IPS-20b (cell line): ENCODE measurements at regions not wholly inside any gene's neighbourhood (a gene's known extent, or its start where the extent isn't known, plus 50 kb on each side); places are given as distances from the start of the nearest gene placed in this dataset.

Experiments
- H3K27ac ChIP-seq: one replicate; pipeline ENCODE4 v1.5.1; 2013; ENCODE audit warnings: low read length
- H3K27me3 ChIP-seq: 2 replicates; pipeline ENCODE4 v1.6.1; 2013; ENCODE audit warnings: mild to moderate bottlenecking, low read length, inconsistent platforms; ENCODE audit not compliant: insufficient read depth
- H3K36me3 ChIP-seq: 2 replicates; pipeline ENCODE4 v1.6.1; 2013; ENCODE audit warnings: low read depth, mild to moderate bottlenecking, inconsistent platforms, low read length, moderate library complexity; ENCODE audit not compliant: insufficient read depth
- H3K4me1 ChIP-seq: 2 replicates; pipeline ENCODE4 v1.6.1; 2013; ENCODE audit warnings: mild to moderate bottlenecking, control low read depth, inconsistent platforms, low read length, moderate library complexity; ENCODE audit not compliant: insufficient read depth
- H3K4me3 ChIP-seq: 2 replicates; pipeline ENCODE4 v1.5.1; 2013; ENCODE audit warnings: mild to moderate bottlenecking, low read length, inconsistent platforms
- H3K9ac ChIP-seq: 2 replicates; pipeline ENCODE4 v1.6.1; 2013; ENCODE audit warnings: low read depth, mild to moderate bottlenecking, inconsistent platforms, low read length, moderate library complexity
- H3K9me3 ChIP-seq: 2 replicates; pipeline ENCODE4 v1.6.1; 2013; ENCODE audit warnings: mild to moderate bottlenecking, low read depth, low read length, inconsistent platforms; ENCODE audit not compliant: insufficient read depth

GRCh38 chr5:27598576-27598975 is 560.2 kb upstream of the CDH9 start:
- Histone ChIP-seq H3K36me3 (no peaks in the 10 kb centered on the region), H3K9me3 (no peaks in the 10 kb centered on the region)

GRCh38 chr5:27594141-27594540 is 555.8 kb upstream of the CDH9 start:
- Histone ChIP-seq H3K36me3 (no peaks in the 10 kb centered on the region), H3K27me3 (no peaks in the 10 kb centered on the region), H3K9me3 (no peaks in the 10 kb centered on the region), H3K9ac (no peak overlapping the region), H3K27ac (no peak overlapping the region), H3K4me1 (no peaks in the 10 kb centered on the region), H3K4me3 (no peak overlapping the region)

More at GRCh38 chr5:27598576-27598975, 560.2 kb upstream of the CDH9 start:
- no peaks in the 10 kb centered on the region for H3K27me3 ChIP-seq
- no peaks in the 10 kb centered on the region for H3K4me1 ChIP-seq
- no peak overlapping the region for H3K27ac ChIP-seq
- no peak overlapping the region for H3K9ac ChIP-seq
- no peak overlapping the region for H3K4me3 ChIP-seq

GRCh38 chr5:27592231-27592630 is 553.8 kb upstream of the CDH9 start:
- H3K4me3 ChIP-seq = no peak overlapping the region
- H3K27me3 ChIP-seq = no peaks in the 10 kb centered on the region
- no peaks in the 10 kb centered on the region for H3K4me1 ChIP-seq
- H3K9ac ChIP-seq = no peak overlapping the region
- H3K9me3 ChIP-seq = no peaks in the 10 kb centered on the region
- no peaks in the 10 kb centered on the region for H3K36me3 ChIP-seq
- H3K27ac ChIP-seq = no peak overlapping the region

- Histone ChIP-seq H3K27me3 (no peaks in the 10 kb centered on the region), H3K4me1 (no peaks in the 10 kb centered on the region), H3K27ac (no peak overlapping the region), H3K4me3 (no peak overlapping the region), H3K36me3 (no peaks in the 10 kb centered on the region), H3K9me3 (no peaks in the 10 kb centered on the region), H3K9ac (no peak overlapping the region)
These were observed 552.1 kb upstream of the CDH9 start for GRCh38 chr5:27590503-27590902.

- Histone ChIP-seq H3K4me1 (no peaks in the 10 kb centered on the region), H3K36me3 (no peaks in the 10 kb centered on the region), H3K9me3 (no peaks in the 10 kb centered on the region), H3K4me3 (no peak overlapping the region), H3K27ac (no peak overlapping the region), H3K27me3 (no peaks in the 10 kb centered on the region), H3K9ac (no peak overlapping the region)
These were observed 539.9 kb upstream of the CDH9 start for GRCh38 chr5:27578279-27578678.

DNA sequence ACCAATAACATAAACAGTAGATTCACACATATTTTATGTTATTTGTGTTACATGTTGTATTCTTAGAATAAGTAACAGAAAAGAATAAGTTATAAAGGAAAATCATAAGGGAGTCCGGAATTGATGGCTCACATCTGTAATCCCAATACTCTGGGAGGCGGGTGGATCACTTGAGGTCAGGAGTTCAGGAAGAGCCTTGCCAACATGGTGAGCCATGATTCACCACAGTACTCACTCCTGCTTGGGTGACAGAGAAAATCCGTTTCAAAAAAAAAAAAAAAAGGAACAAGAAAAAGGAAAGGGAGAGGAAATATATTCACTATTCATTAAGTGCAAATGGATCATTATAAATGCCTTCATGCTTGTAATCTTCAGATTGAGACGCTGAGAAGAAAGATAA is 533.3 kb upstream of the CDH9 start:
- H3K9me3 ChIP-seq = no peaks in the 10 kb centered on the region
- H3K36me3 ChIP-seq = no peaks in the 10 kb centered on the region
- H3K4me1 ChIP-seq = no peaks in the 10 kb centered on the region
- H3K27me3 ChIP-seq = no peaks in the 10 kb centered on the region
- H3K4me3 ChIP-seq = no peak overlapping the region
- H3K27ac ChIP-seq = no peak overlapping the region
- no peak overlapping the region for H3K9ac ChIP-seq

DNA sequence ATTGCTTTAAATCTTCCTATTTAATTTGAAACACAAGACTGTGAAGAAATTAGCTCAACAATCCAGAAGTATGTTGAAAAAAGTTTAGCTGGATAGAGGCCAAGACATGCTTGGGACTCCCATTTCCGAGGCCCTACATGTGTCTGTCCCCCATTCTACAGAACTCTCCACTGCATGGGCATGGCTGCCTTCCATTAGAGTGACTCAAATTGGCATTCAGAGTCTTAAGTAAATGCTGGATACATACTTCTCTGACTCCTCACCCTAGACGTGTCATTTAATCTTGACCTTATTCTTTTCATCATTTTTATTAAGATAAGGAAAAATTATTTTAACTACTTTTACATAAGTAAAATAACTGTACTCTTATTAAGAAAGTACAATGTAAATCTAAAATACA is 530.4 kb upstream of the CDH9 start:
- no peak overlapping the region for H3K4me3 ChIP-seq
- no peaks in the 10 kb centered on the region for H3K4me1 ChIP-seq
- H3K9me3 ChIP-seq = no peaks in the 10 kb centered on the region
- no peaks in the 10 kb centered on the region for H3K27me3 ChIP-seq
- no peak overlapping the region for H3K9ac ChIP-seq
- no peaks in the 10 kb centered on the region for H3K36me3 ChIP-seq
- no peak overlapping the region for H3K27ac ChIP-seq

- Histone ChIP-seq H3K27ac (no peak overlapping the region), H3K9me3 (no peaks in the 10 kb centered on the region), H3K36me3 (no peaks in the 10 kb centered on the region), H3K9ac (no peak overlapping the region), H3K27me3 (no peaks in the 10 kb centered on the region), H3K4me1 (peaks cover 5% of the 10 kb centered on the region; the same call in 1 of the 2 replicates), H3K4me3 (no peak overlapping the region)
These were observed 523.0 kb upstream of the CDH9 start for GRCh38 chr5:27561408-27561807.

- Histone ChIP-seq H3K4me3 (no peak overlapping the region), H3K27me3 (no peaks in the 10 kb centered on the region), H3K36me3 (no peaks in the 10 kb centered on the region), H3K9ac (no peak overlapping the region), H3K27ac (peak overlapping the region; percentile 49), H3K4me1 (peaks cover 19% of the 10 kb centered on the region; the same call in 1 of the 2 replicates), H3K9me3 (no peaks in the 10 kb centered on the region; the same call in 1 of the 2 replicates)
These were observed 510.1 kb upstream of the CDH9 start for GRCh38 chr5:27548484-27548883.

GRCh38 chr5:27535031-27535557 is 496.7 kb upstream of the CDH9 start:
- no peak overlapping the region for H3K27ac ChIP-seq
- H3K36me3 ChIP-seq = no peaks in the 10 kb centered on the region
- H3K4me1 ChIP-seq = peaks cover 9% of the 10 kb centered on the region; the same call in 1 of the 2 replicates
- no peaks in the 10 kb centered on the region for H3K27me3 ChIP-seq
- H3K4me3 ChIP-seq = no peak overlapping the region
- H3K9ac ChIP-seq = no peak overlapping the region
- no peaks in the 10 kb centered on the region for H3K9me3 ChIP-seq

DNA sequence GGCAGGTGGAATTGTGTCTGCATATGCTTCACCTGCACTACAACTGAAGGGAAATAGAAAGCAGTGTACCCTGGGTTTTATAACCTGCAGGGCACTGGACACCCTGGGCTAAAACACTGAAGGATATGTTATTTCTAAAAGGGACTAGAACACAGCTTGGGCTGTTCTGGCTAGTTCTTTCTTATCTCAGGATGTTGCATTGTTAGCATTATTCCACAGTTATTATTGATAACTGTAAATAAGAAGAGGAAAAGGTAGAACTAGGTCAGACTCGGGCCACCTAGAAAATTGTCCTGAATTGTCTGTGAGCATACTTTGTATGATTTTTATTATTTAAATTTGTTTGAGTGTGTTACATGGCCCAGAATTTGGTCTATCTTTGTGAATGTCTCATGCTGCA is 493.9 kb upstream of the CDH9 start:
- no peaks in the 10 kb centered on the region for H3K9me3 ChIP-seq
- H3K27me3 ChIP-seq = no peaks in the 10 kb centered on the region

GRCh38 chr5:27524515-27524914 is 486.1 kb upstream of the CDH9 start:
- Histone ChIP-seq H3K36me3 (no peaks in the 10 kb centered on the region), H3K9me3 (no peaks in the 10 kb centered on the region), H3K4me1 (no peaks in the 10 kb centered on the region), H3K4me3 (no peak overlapping the region), H3K9ac (no peak overlapping the region), H3K27me3 (no peaks in the 10 kb centered on the region), H3K27ac (no peak overlapping the region)

More for the DNA sequence above, 493.9 kb upstream of the CDH9 start:
- peaks cover 9% of the 10 kb centered on the region; the same call in 1 of the 2 replicates for H3K4me1 ChIP-seq
- no peak overlapping the region for H3K4me3 ChIP-seq
- no peaks in the 10 kb centered on the region for H3K36me3 ChIP-seq
- H3K27ac ChIP-seq = no peak overlapping the region
- H3K9ac ChIP-seq = no peak overlapping the region
